ENCODE measurements at regions not wholly inside any gene's neighbourhood (a gene's known extent, or its start where the extent isn't known, plus 50 kb on each side); places are given as distances from the start of the nearest gene placed in this dataset.
"Not testable (repeated sequence)": the region's sequence is repeated elsewhere in the genome, so short reads cannot be mapped to it uniquely, and the experiment has no call there.

DNA sequence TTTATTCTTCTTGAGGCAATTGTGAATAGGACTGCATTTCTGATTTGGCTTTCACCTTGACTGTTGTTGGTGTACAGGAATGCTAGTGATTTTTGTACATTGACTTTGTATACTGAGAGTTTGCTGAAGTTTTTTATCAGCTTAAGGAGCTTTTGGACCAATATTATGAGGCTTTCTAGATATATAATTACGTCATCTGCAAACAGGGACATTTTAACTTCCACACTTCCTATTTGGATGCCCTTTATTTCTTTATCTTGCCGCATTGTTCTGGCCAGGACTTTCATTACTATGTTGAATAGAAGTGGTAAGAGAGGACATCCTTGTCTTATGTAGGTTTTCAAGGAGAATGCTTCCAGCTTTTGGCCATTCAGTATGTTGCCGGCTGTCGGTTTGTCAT, 425.4 kb upstream of the CHAC2 start:
- DNase-seq, result no peak

GRCh38 chr2:53334610-53335009, 433.0 kb upstream of the CHAC2 start:
- no peak for DNase-seq

GRCh38 chr2:53331667-53332066, 435.9 kb upstream of the CHAC2 start:
- DNase-seq, result no peak

DNA sequence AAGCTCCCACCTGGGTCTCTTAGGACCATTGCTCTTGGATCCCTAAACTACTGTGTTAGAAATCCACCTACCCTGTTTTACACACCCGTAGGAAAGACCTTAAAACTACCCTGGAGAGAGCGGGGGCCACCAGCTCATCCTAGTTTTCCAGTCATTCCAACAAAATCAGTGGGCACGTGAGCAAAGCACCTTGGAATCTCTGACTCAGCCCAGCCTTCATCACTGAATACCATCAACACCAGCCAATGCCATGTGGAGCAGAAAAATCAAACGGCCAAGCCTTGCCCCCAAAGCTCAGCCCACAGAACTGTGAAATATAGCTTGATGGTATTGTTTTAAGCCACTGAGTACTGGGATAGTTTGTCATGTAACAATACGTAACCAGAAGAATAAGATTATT, 449.7 kb upstream of the CHAC2 start:
- DNase-seq, result no peak

DNA sequence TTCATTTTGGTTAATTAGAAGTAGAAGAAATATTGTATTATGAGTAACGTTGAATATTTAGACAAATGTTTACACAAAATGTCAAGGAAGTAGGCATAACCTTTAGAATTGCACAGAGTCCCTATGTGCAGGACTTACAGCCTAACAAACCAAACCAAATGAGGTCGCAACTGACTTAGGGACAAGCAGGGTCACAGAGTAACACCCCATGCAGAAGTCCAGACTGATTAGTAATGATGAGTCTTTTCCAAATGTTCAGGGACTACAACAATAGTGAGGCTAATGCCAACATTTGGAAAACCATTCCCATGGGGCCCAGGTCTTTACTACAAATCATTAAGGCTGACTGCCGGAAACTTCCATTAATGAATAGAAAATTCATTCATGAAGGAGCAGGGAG, 452.5 kb upstream of the CHAC2 start:
- no peak for DNase-seq

GRCh38 chr2:53314718-53315117, 452.9 kb upstream of the CHAC2 start:
- DNase-seq, result no peak

GRCh38 chr2:53313644-53314043, 454.0 kb upstream of the CHAC2 start:
- not testable (repeated sequence) for DNase-seq

GRCh38 chr2:53312721-53313120, 454.9 kb upstream of the CHAC2 start:
- no peak for DNase-seq

DNA sequence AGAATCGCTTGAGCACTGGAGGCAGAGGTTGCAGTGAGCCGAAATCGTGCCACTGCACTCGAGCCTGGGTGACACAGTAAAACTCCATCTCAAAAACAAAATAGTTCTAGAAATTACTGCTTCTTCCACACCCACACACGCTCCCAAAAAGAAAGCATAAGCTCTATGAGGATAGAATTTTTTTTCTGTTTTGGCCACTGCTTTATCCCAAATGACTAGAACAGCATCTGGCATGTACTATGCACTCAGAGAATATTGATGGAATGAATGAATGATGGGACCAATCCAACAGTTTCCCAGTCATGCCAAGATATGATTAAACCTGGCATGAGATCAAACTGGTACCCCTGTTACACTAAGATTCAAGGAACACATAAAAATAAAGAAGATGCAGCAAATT, 455.4 kb upstream of the CHAC2 start:
- DNase-seq, result no peak

GRCh38 chr2:53303012-53303578, 464.5 kb upstream of the CHAC2 start:
- DNase-seq, result no peak

- DNase-seq, result no peak
Observed at GRCh38 chr2:53302455-53302854, 465.1 kb upstream of the CHAC2 start.

DNA sequence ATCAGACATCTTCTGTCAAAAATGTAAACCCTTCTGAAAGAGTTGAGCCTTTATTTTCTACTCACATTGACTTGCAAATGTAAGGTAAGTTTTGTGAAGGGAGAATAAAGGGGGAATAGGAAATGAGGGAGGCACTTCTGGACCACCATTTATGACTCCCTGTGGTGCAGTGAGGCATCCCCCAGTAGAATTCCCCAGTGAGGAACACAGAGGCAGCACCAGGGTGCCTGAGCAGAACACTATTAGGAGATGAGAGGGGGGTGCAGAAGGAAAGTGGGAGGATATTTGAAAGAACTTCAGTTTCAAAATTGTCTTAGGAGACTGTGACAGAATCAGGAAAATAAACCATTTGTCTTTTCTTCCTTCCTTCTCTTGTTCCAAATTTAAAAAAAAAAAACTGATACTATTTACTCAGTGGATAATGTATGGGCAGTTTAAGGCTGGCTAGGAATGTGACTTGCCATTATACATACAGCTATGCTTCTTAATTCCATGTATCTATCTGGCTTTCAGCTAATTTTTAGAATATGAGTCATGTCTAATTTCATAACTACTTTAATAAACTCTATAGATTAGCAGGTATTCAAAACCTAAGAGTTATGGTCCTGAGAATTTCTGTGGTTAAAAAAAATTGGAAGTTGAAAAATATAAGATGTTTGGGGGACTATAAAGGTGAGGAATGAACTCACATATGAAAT, 478.1 kb upstream of the CHAC2 start:
- DNase-seq, result no peak

- no peak for DNase-seq
Observed at GRCh38 chr2:53286345-53286744, 481.3 kb upstream of the CHAC2 start.

GRCh38 chr2:53275743-53276142, 491.9 kb upstream of the CHAC2 start:
- DNase-seq, result no peak

DNA sequence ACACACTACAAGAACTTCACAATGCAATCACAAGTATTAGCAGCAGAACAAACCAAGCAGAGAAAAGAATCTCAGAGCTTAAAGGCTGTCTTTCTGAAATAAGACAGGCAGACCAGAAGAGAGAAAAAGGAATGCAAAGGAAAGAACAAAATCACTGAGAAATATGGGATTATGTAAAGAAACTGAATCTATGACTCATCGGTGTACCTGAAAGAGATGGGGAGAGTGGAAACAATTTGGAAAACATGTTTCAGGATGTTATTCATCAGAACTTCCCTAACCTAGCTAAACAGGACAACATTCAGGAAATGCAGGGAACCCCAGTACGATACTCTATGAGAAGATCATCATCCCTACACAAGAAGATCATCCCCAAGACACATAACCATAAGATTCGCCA, 499.0 kb upstream of the CHAC2 start:
- DNase-seq, result no peak

DNA sequence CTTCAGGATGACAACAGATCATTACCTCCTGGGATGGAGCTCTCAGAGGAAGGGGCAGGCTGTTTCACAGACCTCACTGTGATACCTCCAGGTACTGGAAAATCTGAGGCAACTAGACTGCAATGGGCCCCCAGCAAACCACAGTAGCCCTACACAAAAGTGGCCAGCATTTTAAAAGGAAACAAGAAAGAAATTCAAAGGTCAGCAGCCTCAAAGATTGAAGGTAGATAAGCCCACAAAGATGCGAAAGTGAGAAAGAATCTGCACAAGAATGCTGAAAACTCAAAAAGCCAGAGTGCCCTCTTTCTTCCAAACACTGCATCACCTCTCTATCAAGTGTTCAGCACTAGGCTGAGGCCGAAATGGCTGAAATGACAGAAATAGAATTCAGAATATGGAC, 499.5 kb upstream of the CHAC2 start:
- DNase-seq, result no peak

GRCh38 chr2:53265544-53266299, 501.9 kb upstream of the CHAC2 start:
- no peak for DNase-seq

- no peak for DNase-seq
Observed at GRCh38 chr2:53260568-53260967, 507.0 kb upstream of the CHAC2 start.

- DNase-seq, result no peak
Observed at GRCh38 chr2:53259395-53260009, 508.1 kb upstream of the CHAC2 start.

GRCh38 chr2:53257287-53257686, 510.3 kb upstream of the CHAC2 start:
- no peak for DNase-seq

DNA sequence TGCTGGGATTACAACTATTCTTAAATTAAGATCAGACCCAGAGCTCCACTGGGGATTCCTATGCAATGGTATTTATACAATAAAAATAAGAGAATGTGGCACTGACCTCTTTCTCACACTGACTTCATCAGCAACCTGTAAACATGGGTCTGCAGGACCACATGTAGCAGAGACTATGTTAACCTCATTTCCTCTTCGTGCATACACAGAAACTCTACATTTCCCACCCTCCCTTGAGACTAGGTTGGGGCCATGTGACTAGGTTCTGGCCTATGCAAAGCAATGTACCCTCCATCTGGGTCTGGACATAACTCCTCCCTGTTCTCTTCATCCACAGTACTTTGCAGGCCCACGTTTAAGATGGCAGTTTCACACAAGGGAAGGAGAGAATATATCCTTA, 514.4 kb upstream of the CHAC2 start:
- DNase-seq, result no peak

DNA sequence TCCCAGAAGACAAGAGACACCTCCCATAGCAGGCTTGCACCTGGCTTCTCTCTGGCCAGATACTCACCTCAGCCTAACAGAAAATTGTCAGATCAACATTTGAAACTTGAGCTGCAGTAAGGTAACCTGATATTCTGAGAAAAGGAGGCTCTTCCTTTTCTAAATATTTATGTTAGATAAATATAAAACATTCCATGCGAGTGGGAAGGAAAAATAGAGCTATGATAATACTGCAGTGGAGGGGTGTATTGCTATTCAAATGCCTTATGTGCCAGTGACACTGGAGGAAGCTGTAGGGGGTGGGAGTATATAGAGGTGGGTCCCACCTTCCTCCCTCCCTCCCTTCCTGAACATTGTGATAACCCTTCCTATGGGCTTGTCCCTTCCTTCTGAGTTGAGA, 515.5 kb upstream of the CHAC2 start:
- no peak for DNase-seq

GRCh38 chr2:53247956-53248735, 519.5 kb upstream of the CHAC2 start:
- DNase-seq, result no peak

All from stimulated activated CD4-positive, alpha-beta T cell treated with anti-CD3 and anti-CD28 coated beads, Interleukin-15, amount 100 ng/mL, for 24 hours (primary cell).